Vagina (tissue), 2 donors: ENCODE measurements at regions not wholly inside any gene's neighbourhood (a gene's known extent, or its start where the extent isn't known, plus 50 kb on each side); places are given as distances from the start of the nearest gene placed in this dataset.

Experiments used
- DNase-seq, 2 donors: peaks; one replicate each; pipeline ENCODE4 v3.0.0-alpha.2; 2017; ENCODE audit errors: extremely low spot score in 2 of 2
- H3K27ac ChIP-seq: fragments of 200-600 bp; sonication (generic); one replicate; pipeline ENCODE4 v1.5.1; 2019
- H3K27me3 ChIP-seq: fragments of 200-600 bp; sonication (generic); one replicate; pipeline ENCODE4 v1.5.1; 2019
- H3K36me3 ChIP-seq, 2 donors: fragments of 200-600 bp; sonication (generic); one replicate each; pipeline ENCODE4 v1.5.1; 2017 to 2019
- H3K4me1 ChIP-seq: fragments of 200-600 bp; sonication (generic); one replicate; pipeline ENCODE4 v1.5.1; 2019
- H3K4me3 ChIP-seq, 2 donors: fragments of 200-600 bp; sonication (generic); 1 replicate in 1 of 2; 2 replicates in 1 of 2; pipeline ENCODE4 v1.5.1; 2016 to 2019
- H3K9me3 ChIP-seq: fragments of 200-600 bp; sonication (generic); one replicate; pipeline ENCODE4 v1.5.1; 2019
- POLR2A ChIP-seq, 2 donors: fragments of 450-650 bp; IDR thresholded peaks; one replicate each; pipeline ENCODE4 v1.6.1; 2017; ENCODE audit warnings: antibody characterized with exemption in 2 of 2, mild to moderate bottlenecking in 2 of 2, moderate library complexity in 2 of 2
- POLR2AphosphoS5 ChIP-seq, 2 donors: sonication (generic); formaldehyde crosslinking; IDR thresholded peaks; one replicate each; pipeline ENCODE4 v1.9.0; 2017; ENCODE audit warnings: antibody characterized with exemption in 2 of 2, mild to moderate bottlenecking in 2 of 2, low read depth in 1 of 2; ENCODE audit not compliant: insufficient read depth in 1 of 2
- intact Hi-C: fragments of 100-400 bp; cut with DNase I; formaldehyde crosslinking; loops from one replicate; pipeline ENCODE4 v1.15.1; 2023
- TF ChIP-seq, protein P1 (sequence below), 3 experiments: fragments of 450-650 bp in 2 of 3; fragments of 200-600 bp in 1 of 3; sonication (generic) in 1 of 3; IDR thresholded peaks; one replicate each; pipeline ENCODE4 v1.5.1; 2017 to 2019; ENCODE audit warnings: antibody characterized with exemption in 3 of 3, mild to moderate bottlenecking in 2 of 3, moderate library complexity in 2 of 3

DNA sequence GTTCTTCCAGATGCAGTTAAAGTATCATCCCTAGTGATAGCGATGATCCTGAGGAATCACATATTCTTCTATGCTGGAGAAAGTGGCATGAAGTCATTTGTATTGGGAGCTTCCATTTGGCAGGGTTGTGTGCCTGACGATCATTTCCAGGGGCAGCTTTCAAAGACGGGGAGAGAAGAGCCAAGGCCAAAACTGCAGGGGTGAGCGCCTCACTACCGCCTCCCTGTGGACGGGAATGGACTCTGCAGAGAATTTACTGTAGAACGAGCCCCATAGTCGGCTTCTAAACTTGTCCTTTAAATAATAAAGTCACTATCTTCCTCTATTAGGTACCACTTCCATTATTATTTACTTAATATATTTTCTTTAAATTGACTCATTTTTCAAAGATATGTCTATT is 555.9 kb upstream of the TMEM132C start:
- intact Hi-C loops = no loop called here
- DNase-seq = no peak
- no peaks in the 10 kb centered on the region for H3K4me1 ChIP-seq
- no peak overlapping the region for H3K27ac ChIP-seq
- H3K36me3 ChIP-seq = no peaks in the 10 kb centered on the region
- no peaks in the 10 kb centered on the region for H3K9me3 ChIP-seq
- no peaks in the 10 kb centered on the region for H3K27me3 ChIP-seq
- no peak for TF ChIP-seq POLR2A (IDR thresholded peaks at IDR 0.05)
- TF ChIP-seq POLR2AphosphoS5 (IDR thresholded peaks at IDR 0.05; ENCODE audit: insufficient read depth in 1 of 2, low read depth in 1 of 2) = no peak
- no peak overlapping the region for H3K4me3 ChIP-seq

DNA sequence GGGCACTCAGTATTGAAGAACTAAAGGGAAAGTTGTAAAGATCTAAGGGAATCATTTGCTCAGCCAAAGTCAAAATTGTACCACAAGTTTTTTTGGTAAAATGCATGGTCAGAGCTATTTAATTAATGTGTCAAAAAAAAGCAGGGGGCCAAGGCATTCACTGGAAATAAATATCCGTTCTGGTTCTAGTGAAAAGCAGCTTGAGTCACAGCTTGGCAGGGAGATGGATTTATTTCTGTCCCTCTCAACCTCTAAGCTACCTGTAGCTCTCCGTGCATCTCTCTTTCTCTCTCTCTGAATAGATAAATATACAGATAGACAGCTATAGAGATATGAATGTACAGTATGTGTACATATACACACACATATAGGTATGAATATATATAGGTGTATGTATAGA is 554.4 kb upstream of the TMEM132C start:
- no peaks in the 10 kb centered on the region for H3K27me3 ChIP-seq
- TF ChIP-seq, protein P1, sequence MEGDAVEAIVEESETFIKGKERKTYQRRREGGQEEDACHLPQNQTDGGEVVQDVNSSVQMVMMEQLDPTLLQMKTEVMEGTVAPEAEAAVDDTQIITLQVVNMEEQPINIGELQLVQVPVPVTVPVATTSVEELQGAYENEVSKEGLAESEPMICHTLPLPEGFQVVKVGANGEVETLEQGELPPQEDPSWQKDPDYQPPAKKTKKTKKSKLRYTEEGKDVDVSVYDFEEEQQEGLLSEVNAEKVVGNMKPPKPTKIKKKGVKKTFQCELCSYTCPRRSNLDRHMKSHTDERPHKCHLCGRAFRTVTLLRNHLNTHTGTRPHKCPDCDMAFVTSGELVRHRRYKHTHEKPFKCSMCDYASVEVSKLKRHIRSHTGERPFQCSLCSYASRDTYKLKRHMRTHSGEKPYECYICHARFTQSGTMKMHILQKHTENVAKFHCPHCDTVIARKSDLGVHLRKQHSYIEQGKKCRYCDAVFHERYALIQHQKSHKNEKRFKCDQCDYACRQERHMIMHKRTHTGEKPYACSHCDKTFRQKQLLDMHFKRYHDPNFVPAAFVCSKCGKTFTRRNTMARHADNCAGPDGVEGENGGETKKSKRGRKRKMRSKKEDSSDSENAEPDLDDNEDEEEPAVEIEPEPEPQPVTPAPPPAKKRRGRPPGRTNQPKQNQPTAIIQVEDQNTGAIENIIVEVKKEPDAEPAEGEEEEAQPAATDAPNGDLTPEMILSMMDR (IDR thresholded peaks at IDR 0.05) = no peak
- TF ChIP-seq POLR2A (IDR thresholded peaks at IDR 0.05) = no peak
- TF ChIP-seq POLR2AphosphoS5 (IDR thresholded peaks at IDR 0.05; ENCODE audit: insufficient read depth in 1 of 2, low read depth in 1 of 2) = no peak

DNA sequence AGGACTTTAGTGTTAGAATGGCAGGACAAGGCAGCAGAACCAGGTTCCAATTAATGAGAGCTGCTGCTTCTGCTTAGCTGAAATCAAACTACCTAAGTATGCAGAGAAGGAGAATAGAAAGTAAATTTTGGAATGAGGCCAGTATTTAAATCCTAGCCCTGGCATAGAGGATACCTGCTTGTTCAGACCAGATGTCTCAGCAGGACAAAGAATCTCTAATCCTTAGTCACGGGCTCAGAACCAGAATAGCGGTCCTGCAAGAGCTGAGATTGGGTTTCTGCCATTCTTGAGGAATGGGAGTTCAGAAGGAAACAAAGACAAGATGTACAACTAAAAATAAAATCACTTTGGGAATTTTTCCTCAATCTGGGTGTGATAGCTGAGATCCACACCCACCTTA is 550.8 kb upstream of the TMEM132C start:
- intact Hi-C loops = no loop called here
- DNase-seq = no peak

More for the DNA sequence above, 554.4 kb upstream of the TMEM132C start:
- Histone ChIP-seq H3K36me3 (no peaks in the 10 kb centered on the region), H3K4me3 (no peak overlapping the region), H3K4me1 (no peaks in the 10 kb centered on the region), H3K27ac (no peak overlapping the region), H3K9me3 (no peaks in the 10 kb centered on the region)
- intact Hi-C loops = no loop called here
- no peak for DNase-seq

DNA sequence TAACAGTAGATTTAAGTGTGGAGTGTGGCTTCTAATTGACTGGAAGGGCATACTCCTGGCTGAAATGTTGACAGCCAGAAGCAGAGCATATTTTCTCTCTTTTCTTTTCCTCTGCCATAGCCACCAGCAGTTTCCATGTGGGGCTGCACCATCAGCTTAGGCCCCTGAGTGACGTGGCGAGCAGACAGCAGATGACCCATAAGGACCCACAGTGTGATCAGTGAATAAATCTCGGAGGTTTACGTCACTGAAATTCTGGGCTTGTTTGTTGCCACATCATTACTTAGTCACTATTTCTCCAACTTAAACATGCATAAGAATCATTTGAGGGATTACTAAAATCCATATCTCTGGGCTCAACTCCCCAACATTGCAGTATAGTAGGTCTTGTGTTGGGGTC is 549.7 kb upstream of the TMEM132C start:
- TF ChIP-seq POLR2AphosphoS5 (IDR thresholded peaks at IDR 0.05; ENCODE audit: insufficient read depth in 1 of 2, low read depth in 1 of 2) (no peak), POLR2A (IDR thresholded peaks at IDR 0.05) (no peak)
- TF ChIP-seq, protein P1 (IDR thresholded peaks at IDR 0.05) = no peak
- Histone ChIP-seq H3K4me3 (no peak overlapping the region), H3K27me3 (no peaks in the 10 kb centered on the region), H3K27ac (no peak overlapping the region), H3K36me3 (no peaks in the 10 kb centered on the region), H3K9me3 (no peaks in the 10 kb centered on the region), H3K4me1 (no peaks in the 10 kb centered on the region)
- DNase-seq = no peak
- intact Hi-C loops = no loop called here

More for the DNA sequence above, 550.8 kb upstream of the TMEM132C start:
- Histone ChIP-seq H3K4me3 (no peak overlapping the region), H3K27me3 (no peaks in the 10 kb centered on the region), H3K4me1 (no peaks in the 10 kb centered on the region), H3K36me3 (no peaks in the 10 kb centered on the region), H3K27ac (no peak overlapping the region), H3K9me3 (no peaks in the 10 kb centered on the region)
- TF ChIP-seq POLR2AphosphoS5 (IDR thresholded peaks at IDR 0.05; ENCODE audit: insufficient read depth in 1 of 2, low read depth in 1 of 2) = no peak
- TF ChIP-seq, protein P1 (IDR thresholded peaks at IDR 0.05) = no peak

DNA sequence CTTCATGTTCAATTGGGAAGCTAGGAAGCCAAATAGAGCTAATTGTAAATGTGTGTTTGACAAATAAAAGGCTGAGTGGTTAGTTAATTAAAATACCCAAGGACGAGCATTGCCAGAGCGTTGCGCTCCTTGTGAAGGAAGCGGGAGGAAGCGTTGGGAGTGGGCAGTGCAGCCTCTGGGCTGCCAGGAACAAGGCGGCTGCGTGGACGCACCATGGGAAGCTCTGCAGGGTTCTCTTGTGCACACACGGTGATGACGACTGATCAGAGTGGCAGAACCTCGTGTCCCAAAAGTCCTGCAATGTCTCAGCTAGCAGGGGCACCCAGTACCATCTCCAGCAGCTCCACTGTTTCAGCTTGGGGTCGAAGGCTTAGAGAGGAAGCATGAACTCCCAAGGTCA is 546.6 kb upstream of the TMEM132C start:
- H3K27me3 ChIP-seq = no peaks in the 10 kb centered on the region
- H3K4me3 ChIP-seq = no peak overlapping the region
- intact Hi-C loops = no loop called here
- H3K9me3 ChIP-seq = no peaks in the 10 kb centered on the region
- H3K27ac ChIP-seq = no peak overlapping the region
- TF ChIP-seq, protein P1 (IDR thresholded peaks at IDR 0.05) = no peak
- TF ChIP-seq POLR2AphosphoS5 (IDR thresholded peaks at IDR 0.05; ENCODE audit: insufficient read depth in 1 of 2, low read depth in 1 of 2) (no peak), POLR2A (IDR thresholded peaks at IDR 0.05) (no peak)
- DNase-seq = no peak
- H3K4me1 ChIP-seq = no peaks in the 10 kb centered on the region
- H3K36me3 ChIP-seq = no peaks in the 10 kb centered on the region

DNA sequence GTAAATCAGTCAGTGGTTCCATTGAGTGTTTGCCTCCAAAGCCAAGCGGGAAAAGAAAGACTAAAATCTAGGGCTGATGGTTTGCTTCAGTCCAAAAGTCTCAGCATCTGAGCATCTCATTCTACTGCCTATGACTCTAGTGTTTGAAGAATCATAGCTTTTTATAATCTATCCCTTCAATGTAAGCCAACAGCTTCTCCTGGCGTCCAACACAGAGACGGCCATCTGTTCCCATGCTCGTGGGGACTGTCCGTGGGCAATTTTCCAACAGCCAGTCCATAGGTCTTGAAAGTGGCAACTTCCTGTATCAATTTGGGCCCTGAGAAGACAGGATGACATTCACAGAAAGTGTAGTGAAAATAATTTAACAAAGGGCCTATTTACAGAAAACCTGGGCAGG is 544.4 kb upstream of the TMEM132C start:
- intact Hi-C loops = no loop called here
- DNase-seq = no peak
- Histone ChIP-seq H3K4me3 (no peak overlapping the region), H3K27me3 (no peaks in the 10 kb centered on the region), H3K9me3 (no peaks in the 10 kb centered on the region), H3K4me1 (no peaks in the 10 kb centered on the region), H3K36me3 (no peaks in the 10 kb centered on the region), H3K27ac (no peak overlapping the region)
- TF ChIP-seq POLR2AphosphoS5 (IDR thresholded peaks at IDR 0.05; ENCODE audit: insufficient read depth in 1 of 2, low read depth in 1 of 2) (no peak), POLR2A (IDR thresholded peaks at IDR 0.05) (no peak)
- TF ChIP-seq, protein P1 (IDR thresholded peaks at IDR 0.05) = no peak
